Prostate gland (tissue), 2 donors: ENCODE measurements at regions not wholly inside any gene's neighbourhood (a gene's known extent, or its start where the extent isn't known, plus 50 kb on each side); places are given as distances from the start of the nearest gene placed in this dataset.

Source experiments
- CTCF ChIP-seq, 4 experiments: fragments of 200-600 bp in 2 of 4; fragments of 450-650 bp in 2 of 4; sonication (generic) in 2 of 4; IDR thresholded peaks; 1 replicate in 3 of 4; 2 replicates in 1 of 4; pipeline ENCODE4 v1.5.1; 2016 to 2019; ENCODE audit warnings: antibody characterized with exemption in 4 of 4, mild to moderate bottlenecking in 2 of 4, moderate library complexity in 2 of 4
- POLR2A ChIP-seq: fragments of 450-650 bp; IDR thresholded peaks from one replicate; pipeline ENCODE4 v1.6.1; 2016; ENCODE audit warnings: antibody characterized with exemption, mild to moderate bottlenecking
- POLR2AphosphoS5 ChIP-seq: sonication (generic); formaldehyde crosslinking; IDR thresholded peaks from one replicate; pipeline ENCODE4 v1.6.1; 2017; ENCODE audit warnings: antibody characterized with exemption

- no peak for TF ChIP-seq POLR2A
- TF ChIP-seq CTCF (IDR thresholded peaks at IDR 0.05): no peak
- TF ChIP-seq POLR2AphosphoS5: no peak
These were observed 113.5 kb upstream of the MED13 start for GRCh38 chr17:62178579-62178978.
